ENCODE measurements at regions not wholly inside any gene's neighbourhood (a gene's known extent, or its start where the extent isn't known, plus 50 kb on each side); places are given as distances from the start of the nearest gene placed in this dataset.

- TF ChIP-seq ZBTB1 (CRISPR knock-in tag; IDR thresholded peaks at IDR 0.05; ENCODE audit: borderline replicate concordance) (no peak), ZMYM4 (CRISPR knock-in tag; IDR thresholded peaks at IDR 0.05) (no peak), ZNF331 (CRISPR knock-in tag; IDR thresholded peaks at IDR 0.05) (no peak), ZBTB20 (CRISPR knock-in tag; IDR thresholded peaks at IDR 0.05; ENCODE audit: borderline replicate concordance, low read depth) (no peak), STAT5B (CRISPR knock-in tag; IDR thresholded peaks at IDR 0.05) (no peak), THAP9 (CRISPR knock-in tag; IDR thresholded peaks at IDR 0.05; ENCODE audit: borderline replicate concordance) (no peak)
These were observed 549.0 kb downstream of the EPHA3 start (continued) for GRCh38 chr3:89656388-89656787.

- 2% methylated on average over 3 of the region's 3 CpGs for WGBS (ENCODE audit: low lambda C conversion rate)
- H3K36me3 ChIP-seq (replicated peaks in 1 of 2; ENCODE audit: control insufficient read depth in 1 of 2, insufficient read depth in 2 of 2, low read length in 2 of 2): no peaks in the 10 kb centered on the region
- POLR2A ChIA-PET: no interaction called here
These were observed 572.3 kb downstream of the EPHA3 start for GRCh38 chr3:89679686-89680085.

More at GRCh38 chr3:89679686-89680085, 572.3 kb downstream of the EPHA3 start:
- Histone ChIP-seq H3K4me1 (ENCODE audit: insufficient read depth, low read length) (no peaks in the 10 kb centered on the region), H2AFZ (ENCODE audit: low read length) (no peak overlapping the region), H3K27ac (ENCODE audit: extremely low read length, insufficient read depth, low read length) (no peak overlapping the region), H3K4me2 (ENCODE audit: low read depth, low read length) (no peak overlapping the region), H3K79me2 (ENCODE audit: insufficient read depth, low read length) (no peaks in the 10 kb centered on the region), H3K9ac (ENCODE audit: insufficient read depth, low read depth, low read length) (no peak overlapping the region), H3K4me3 (replicated peaks in 1 of 3; ENCODE audit: insufficient read depth in 1 of 3, low read depth in 2 of 3, low read length in 3 of 3) (no peak overlapping the region), H4K20me1 (ENCODE audit: insufficient read depth, low read length) (no peaks in the 10 kb centered on the region), H3K27me3 (ENCODE audit: control insufficient read depth in 1 of 2, insufficient read depth in 2 of 2, low read length in 2 of 2) (no peaks in the 10 kb centered on the region), H3K9me3 (ENCODE audit: low read length) (no peaks in the 10 kb centered on the region)
- in situ Hi-C loops (cut with HindIII; ENCODE audit: extremely low pct_ligation_motif_present, low pct_unique_long_range_greater_than_20kb) (no loop called here), intact Hi-C loops (cut with micrococcal nuclease; ENCODE audit: unreplicated experiment) (loop anchor here (10.0 kb wide), 1 partner anchor 115 kb away; no protein-coding TSS in a partner anchor)
- DNase-seq (ENCODE audit: low spot score) (no peak), FAIRE-seq (no peak), ATAC-seq (no peak)
- TF ChIP-seq PRDM15 (CRISPR knock-in tag; IDR thresholded peaks at IDR 0.05) (no peak), CREB1 (IDR thresholded peaks at IDR 0.05) (peak; percentile 53), CREB1 (CRISPR knock-in tag; IDR thresholded peaks at IDR 0.05) (no peak), ATF7 (IDR thresholded peaks at IDR 0.05) (peak; percentile 65), ATF7 (CRISPR knock-in tag; IDR thresholded peaks at IDR 0.05) (no peak)
- CTCF ChIA-PET (ENCODE audit: low intra/inter-chr PET ratio, low total read pairs): no interaction called here
- BruUV-seq (replicated peaks): no TSS peak

Data from HepG2 (cell line).